ENCODE measurements at regions not wholly inside any gene's neighbourhood (a gene's known extent, or its start where the extent isn't known, plus 50 kb on each side); places are given as distances from the start of the nearest gene placed in this dataset.

GRCh38 chr6:34638834-34639736, 57.5 kb downstream of the ILRUN start:
- Mint-ChIP-seq H3K9me3 (ENCODE audit: unreplicated experiment) (no peaks in the 10 kb centered on the region), H3K27ac (ENCODE audit: unreplicated experiment) (no peak overlapping the region), H3K36me3 (ENCODE audit: unreplicated experiment) (peaks cover 17% of the 10 kb centered on the region), H3K4me1 (ENCODE audit: unreplicated experiment) (no peaks in the 10 kb centered on the region), H3K4me3 (ENCODE audit: unreplicated experiment) (no peak overlapping the region), H3K27me3 (ENCODE audit: unreplicated experiment) (no peaks in the 10 kb centered on the region)
- TF ChIP-seq CTCF (IDR thresholded peaks at IDR 0.05), result no peak
- no peak for DNase-seq (ENCODE audit: extremely low spot score, unreplicated experiment)

- H3K4me3 Mint-ChIP-seq (ENCODE audit: unreplicated experiment), result no peak overlapping the region
- H3K36me3 Mint-ChIP-seq (ENCODE audit: unreplicated experiment), result peaks cover 25% of the 10 kb centered on the region
- no peak for TF ChIP-seq CTCF (IDR thresholded peaks at IDR 0.05)
- H3K27ac Mint-ChIP-seq (ENCODE audit: unreplicated experiment), result peak overlapping the region; percentile 34
- H3K27me3 Mint-ChIP-seq (ENCODE audit: unreplicated experiment), result no peaks in the 10 kb centered on the region
- no peak for DNase-seq (ENCODE audit: extremely low spot score, unreplicated experiment)
- peaks cover 13% of the 10 kb centered on the region for H3K9me3 Mint-ChIP-seq (ENCODE audit: unreplicated experiment)
- peaks cover 18% of the 10 kb centered on the region for H3K4me1 Mint-ChIP-seq (ENCODE audit: unreplicated experiment)
Measured at GRCh38 chr6:34633785-34634184, 62.8 kb downstream of the ILRUN start.

GRCh38 chr6:34633256-34633655, 63.3 kb downstream of the ILRUN start:
- Mint-ChIP-seq H3K27me3 (ENCODE audit: unreplicated experiment) (no peaks in the 10 kb centered on the region), H3K9me3 (ENCODE audit: unreplicated experiment) (peaks cover 13% of the 10 kb centered on the region), H3K36me3 (ENCODE audit: unreplicated experiment) (peaks cover 25% of the 10 kb centered on the region), H3K4me3 (ENCODE audit: unreplicated experiment) (no peak overlapping the region), H3K27ac (ENCODE audit: unreplicated experiment) (peak overlapping the region; percentile 34), H3K4me1 (ENCODE audit: unreplicated experiment) (peaks cover 18% of the 10 kb centered on the region)
- TF ChIP-seq CTCF (IDR thresholded peaks at IDR 0.05), result no peak
- DNase-seq (ENCODE audit: extremely low spot score, unreplicated experiment), result no peak

GRCh38 chr6:34630040-34630439, 66.5 kb downstream of the ILRUN start:
- Mint-ChIP-seq H3K36me3 (ENCODE audit: unreplicated experiment) (peaks cover 21% of the 10 kb centered on the region), H3K27ac (ENCODE audit: unreplicated experiment) (peak overlapping the region; percentile 87), H3K9me3 (ENCODE audit: unreplicated experiment) (peaks cover 13% of the 10 kb centered on the region), H3K4me3 (ENCODE audit: unreplicated experiment) (no peak overlapping the region), H3K27me3 (ENCODE audit: unreplicated experiment) (no peaks in the 10 kb centered on the region), H3K4me1 (ENCODE audit: unreplicated experiment) (peaks cover 18% of the 10 kb centered on the region)
- no peak for DNase-seq (ENCODE audit: extremely low spot score, unreplicated experiment)
- no peak for TF ChIP-seq CTCF (IDR thresholded peaks at IDR 0.05)

- TF ChIP-seq CTCF (IDR thresholded peaks at IDR 0.05), result no peak
Measured at GRCh38 chr6:34627296-34627695, 69.3 kb downstream of the ILRUN start.

More at GRCh38 chr6:34627296-34627695, 69.3 kb downstream of the ILRUN start:
- Mint-ChIP-seq H3K27me3 (ENCODE audit: unreplicated experiment) (no peaks in the 10 kb centered on the region), H3K36me3 (ENCODE audit: unreplicated experiment) (peaks cover 12% of the 10 kb centered on the region), H3K9me3 (ENCODE audit: unreplicated experiment) (peaks cover 13% of the 10 kb centered on the region), H3K27ac (ENCODE audit: unreplicated experiment) (no peak overlapping the region), H3K4me3 (ENCODE audit: unreplicated experiment) (no peak overlapping the region), H3K4me1 (ENCODE audit: unreplicated experiment) (peaks cover 18% of the 10 kb centered on the region)
- no peak for DNase-seq (ENCODE audit: extremely low spot score, unreplicated experiment)
